GM18511 (cell line): ENCODE measurements at regions not wholly inside any gene's neighbourhood (a gene's known extent, or its start where the extent isn't known, plus 50 kb on each side); places are given as distances from the start of the nearest gene placed in this dataset.

Experiments
- ATAC-seq: cut with Tn5 transposase; IDR thresholded peaks from one replicate; pipeline ENCODE4 v1.9.1; 2021; ENCODE audit warnings: mild to moderate bottlenecking, moderate library complexity; ENCODE audit not compliant: unreplicated experiment

DNA sequence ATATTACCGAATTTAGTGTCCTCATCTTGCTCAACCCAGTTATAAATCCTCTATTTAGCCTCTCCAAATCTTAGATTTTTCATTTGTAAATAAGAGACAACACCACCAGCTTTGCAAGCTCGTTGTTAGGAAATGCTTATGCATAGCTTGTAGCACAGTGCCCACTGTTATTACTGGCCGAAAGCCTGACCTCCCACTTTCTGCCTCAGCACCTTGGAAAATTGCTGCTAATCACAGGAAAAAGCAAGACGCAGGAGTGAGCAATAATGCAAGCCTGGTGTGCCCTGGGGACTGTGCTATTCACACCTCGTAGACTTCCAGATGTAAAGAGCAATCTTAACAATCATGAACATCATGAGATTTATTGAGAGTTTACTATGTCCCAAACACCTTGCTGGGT, 124.2 kb upstream of the ARL4C start:
- no peak for ATAC-seq

GRCh38 chr2:234620018-234620417, 123.1 kb upstream of the ARL4C start:
- ATAC-seq = no peak

GRCh38 chr2:234615643-234616356, 118.9 kb upstream of the ARL4C start:
- no peak for ATAC-seq

DNA sequence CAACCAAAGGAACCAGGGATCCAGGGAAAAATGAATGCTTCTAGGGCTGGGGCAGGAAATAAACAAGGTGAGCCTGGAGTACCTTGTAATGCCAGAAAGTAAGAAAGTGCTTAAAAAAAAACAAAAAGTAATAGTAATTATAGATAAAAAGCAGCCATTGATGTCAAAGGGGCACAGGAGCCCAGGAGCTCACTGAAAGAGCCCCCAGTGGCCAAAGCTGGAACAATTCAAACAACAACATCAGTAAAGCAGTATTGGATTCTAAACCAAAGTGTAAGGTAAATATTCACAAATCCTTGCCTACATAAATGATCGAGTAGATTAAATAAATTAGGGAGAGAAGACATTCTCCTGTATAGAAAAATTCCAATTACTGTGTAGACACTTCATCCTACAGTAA, 114.3 kb upstream of the ARL4C start:
- no peak for ATAC-seq

- ATAC-seq = no peak
Observed at GRCh38 chr2:234608946-234609345, 112.1 kb upstream of the ARL4C start.

DNA sequence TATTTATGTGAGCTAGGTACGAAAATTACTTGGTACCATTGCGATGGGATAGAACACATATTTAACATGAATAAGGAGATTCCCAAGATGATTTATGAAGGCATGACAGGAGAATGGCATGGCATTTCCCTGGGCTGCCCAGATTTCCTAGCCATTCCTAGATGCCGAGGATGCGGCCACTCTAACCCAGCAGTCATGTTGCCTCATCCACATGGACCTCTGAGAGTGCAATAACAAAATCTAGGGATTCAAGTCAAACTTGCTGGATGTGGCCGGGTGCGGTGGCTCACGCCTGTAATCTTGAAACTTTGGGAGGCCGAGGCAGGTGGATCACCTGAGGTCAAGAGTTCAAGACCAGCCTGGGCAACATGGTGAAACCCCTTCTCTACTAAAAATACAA, 110.8 kb upstream of the ARL4C start:
- no peak for ATAC-seq

GRCh38 chr2:234606896-234607295, 110.0 kb upstream of the ARL4C start:
- no peak for ATAC-seq

DNA sequence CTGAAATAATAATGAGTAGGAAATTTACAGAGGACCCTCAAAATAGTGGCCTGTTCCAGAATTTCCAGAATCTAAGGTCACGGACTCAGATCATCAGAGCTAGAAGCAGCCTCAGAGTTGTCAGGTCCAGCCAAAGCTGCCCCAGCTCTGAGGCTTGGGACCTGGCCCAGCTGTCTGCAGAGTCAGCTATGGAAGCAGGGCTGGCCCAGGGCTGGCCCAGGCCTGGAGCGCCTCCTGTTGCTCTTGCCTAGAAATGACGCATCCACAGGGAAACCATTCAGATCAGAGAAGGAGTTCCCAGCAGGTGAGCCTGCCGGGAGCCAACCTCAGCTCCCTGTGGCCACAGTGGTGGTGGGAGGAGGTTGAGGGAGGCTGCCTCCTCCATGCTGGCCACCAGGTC, 106.7 kb upstream of the ARL4C start:
- no peak for ATAC-seq

DNA sequence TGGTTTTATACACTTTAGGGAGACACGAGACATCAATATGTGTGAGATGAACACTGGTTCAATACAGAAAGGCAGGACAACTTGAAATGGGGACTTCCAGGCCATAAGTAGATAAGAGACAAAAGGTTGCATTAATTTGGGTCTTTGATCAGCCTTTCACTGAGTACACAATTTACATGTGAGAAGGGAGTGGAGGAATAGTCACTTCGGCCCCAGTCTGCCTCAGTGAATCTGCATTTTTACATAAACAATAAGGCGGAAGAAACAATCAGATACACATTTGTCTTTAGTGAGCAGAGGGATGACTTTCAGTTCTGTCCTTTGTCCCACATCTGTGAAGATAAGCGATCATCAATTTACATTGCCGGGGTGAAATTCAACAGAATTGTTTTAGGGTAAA, 104.3 kb upstream of the ARL4C start:
- no peak for ATAC-seq

DNA sequence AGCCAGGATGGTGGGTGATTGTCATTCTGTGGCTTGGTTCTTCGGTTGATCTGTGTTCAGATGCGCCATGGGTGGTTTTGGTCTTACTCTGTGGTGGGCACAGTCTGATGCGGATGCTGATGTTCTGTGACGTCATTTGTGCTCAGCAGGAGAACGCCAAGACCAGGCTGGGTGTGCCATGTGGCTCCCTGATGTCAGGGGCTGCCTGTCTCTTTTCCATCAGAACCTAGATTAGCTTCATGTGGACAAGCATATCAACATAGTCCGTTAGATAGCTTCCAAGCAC, 100.6 kb upstream of the ARL4C start:
- ATAC-seq = no peak

DNA sequence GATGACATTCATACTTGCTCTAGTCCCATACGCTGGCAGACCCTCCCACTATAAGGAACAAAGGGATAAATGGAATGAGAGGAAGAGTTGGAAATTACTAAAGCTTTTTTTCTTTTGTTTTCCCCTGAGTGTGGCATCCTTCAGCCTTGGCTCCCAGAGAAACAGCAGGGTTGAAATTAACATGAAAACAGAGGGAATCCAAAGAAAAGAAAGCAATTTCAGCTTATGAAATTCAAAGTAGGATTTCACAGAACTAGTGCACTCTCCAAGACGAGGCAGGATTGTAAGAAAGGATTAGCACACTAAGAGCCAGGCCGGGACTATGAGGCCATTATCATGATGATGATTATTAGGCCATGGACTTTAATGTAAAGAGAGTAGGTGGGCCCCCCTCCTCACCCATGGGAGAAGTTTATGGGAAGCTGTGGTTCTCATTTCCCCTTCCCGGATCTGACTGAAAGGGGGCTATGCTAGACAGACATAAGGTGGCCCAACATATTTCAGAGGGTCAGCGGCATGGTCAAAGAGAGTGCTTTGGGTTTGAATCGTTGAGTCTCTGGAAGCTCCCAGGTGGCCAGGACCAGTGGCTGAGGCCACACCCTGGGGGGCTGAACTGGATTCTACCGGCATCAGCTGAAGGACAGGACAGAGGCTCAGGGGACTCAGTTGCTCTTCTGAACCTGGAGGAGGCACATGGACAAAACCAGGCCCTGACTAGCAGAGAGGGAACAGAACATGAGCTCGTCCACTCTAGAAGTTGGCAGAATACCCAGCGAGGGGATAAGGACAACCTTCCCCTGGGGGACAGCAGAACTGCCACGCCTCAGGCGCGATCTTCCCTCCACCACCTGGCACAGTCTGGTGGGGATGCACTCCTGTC, 100.1 kb upstream of the ARL4C start:
- no peak for ATAC-seq

DNA sequence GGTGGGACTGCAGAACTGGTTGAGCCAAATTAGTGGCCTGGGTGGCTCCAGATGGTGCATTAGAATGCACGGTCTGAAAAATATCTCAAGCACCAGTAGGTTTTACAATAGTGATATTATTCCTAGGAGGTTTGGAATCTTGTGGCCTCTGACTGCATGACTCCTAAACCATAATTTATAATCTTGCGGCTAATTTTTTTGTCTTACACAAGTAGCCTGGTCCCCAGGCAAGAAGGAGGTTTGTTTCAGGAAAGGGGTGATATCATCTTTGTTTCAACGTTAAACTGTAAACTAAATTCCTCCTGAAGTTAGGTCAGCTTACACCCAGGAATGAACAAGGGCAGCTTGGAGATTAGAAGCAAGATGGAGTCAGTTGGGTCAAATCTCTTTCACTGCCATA, 98.9 kb upstream of the ARL4C start:
- no peak for ATAC-seq

DNA sequence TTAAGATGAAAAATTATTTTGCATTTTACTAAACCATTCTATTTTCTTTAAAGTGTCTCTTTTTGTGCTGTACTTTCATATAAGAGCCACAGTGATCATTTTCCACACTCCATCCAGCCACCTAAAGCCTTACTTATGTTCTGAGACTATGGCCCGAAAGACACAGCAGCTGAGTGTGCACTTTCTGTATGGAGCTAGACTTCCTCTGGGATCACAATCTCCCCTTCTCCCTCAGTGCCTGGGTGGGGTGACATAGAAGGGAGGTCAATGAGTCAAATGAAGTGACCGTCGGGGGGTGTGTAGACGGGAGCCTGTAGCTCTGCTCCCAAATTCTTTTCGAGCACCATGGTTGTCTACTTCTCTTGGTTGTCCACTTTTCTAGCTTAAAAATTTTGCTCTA, 97.8 kb upstream of the ARL4C start:
- ATAC-seq = no peak

DNA sequence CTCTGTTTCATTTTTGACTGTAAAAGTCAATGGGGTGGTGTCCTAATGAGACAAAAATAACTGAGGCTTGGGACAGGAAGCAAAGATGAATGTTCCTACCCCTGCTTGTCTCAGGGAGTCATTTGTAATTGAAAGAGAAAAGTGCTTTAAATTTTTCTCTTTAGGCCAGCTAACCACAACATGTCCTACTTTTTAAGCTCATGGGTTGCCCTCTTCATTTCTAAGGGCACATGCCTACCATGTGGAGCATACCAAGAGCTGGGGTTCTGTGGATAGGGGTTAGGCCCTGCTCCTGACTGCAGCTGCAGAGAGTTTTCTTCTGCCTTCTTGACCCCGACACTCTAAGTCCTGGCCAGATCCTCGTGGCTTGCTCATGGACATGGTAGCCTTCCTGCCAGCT, 96.8 kb upstream of the ARL4C start:
- ATAC-seq = no peak

DNA sequence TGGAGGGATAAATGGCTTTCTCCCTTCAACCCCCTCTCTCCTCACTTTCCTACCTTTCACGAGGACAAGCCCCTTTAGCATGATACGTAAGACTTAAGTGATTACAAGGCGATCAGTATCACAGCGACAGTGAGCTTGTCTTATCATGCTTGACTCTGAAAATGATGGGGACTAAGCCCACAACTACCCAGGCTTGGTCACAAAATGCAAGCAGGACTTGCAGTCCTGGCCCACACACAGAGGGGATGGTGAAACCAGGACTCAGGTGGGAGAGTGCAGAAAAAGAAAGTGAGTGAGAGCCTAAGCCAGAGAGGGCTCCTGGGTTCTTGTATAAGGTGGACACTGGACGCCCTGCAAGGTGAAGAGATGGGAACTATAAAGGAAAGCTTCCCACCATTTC, 95.7 kb upstream of the ARL4C start:
- no peak for ATAC-seq

GRCh38 chr2:234590076-234590475, 93.2 kb upstream of the ARL4C start:
- no peak for ATAC-seq

- ATAC-seq = no peak
Observed at GRCh38 chr2:234588054-234588430, 91.2 kb upstream of the ARL4C start.

DNA sequence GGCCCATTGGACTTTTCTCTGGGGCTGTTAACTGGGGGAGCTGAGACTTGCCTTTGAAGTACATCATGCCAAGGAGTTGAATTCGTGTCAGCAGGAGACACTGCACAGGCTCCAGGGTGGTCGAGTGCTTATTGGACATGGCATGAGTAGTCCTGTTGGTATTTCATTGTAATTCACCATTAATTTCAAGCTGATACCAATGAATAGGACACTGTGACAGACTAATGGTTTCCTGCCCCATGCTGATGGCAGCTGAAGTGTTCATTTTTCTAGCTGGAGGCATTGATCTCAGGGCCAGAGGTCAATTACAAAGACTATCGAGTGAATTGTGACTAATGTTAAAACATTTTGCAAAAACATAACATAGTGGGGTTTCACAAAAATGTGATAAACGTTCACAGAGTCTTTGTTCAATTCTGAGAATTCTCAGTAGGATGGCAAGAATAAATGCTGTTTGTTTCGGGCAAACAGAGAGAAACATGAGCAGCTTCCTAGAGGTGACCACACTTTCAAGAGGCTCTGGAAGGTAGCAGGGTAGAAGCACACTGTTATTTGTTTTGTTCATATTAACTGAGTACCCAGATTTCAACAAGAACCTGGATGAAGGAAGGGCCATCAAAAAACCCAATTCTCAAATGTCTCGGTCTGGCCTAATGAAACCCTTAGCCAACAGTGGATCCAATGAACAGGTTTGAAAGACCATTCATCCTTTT, 90.6 kb upstream of the ARL4C start:
- no peak for ATAC-seq

GRCh38 chr2:234583331-234583730, 86.5 kb upstream of the ARL4C start:
- no peak for ATAC-seq

- no peak for ATAC-seq
Observed at GRCh38 chr2:234580686-234581085, 83.8 kb upstream of the ARL4C start.

GRCh38 chr2:234579231-234579962, 82.5 kb upstream of the ARL4C start:
- no peak for ATAC-seq
